ENCODE measurements at regions not wholly inside any gene's neighbourhood (a gene's known extent, or its start where the extent isn't known, plus 50 kb on each side); places are given as distances from the start of the nearest gene placed in this dataset.

GRCh38 chr6:88492824-88493223 is 326.7 kb upstream of the CNR1 start:
- no peak overlapping the region for H3K4me2 ChIP-seq (ENCODE audit: low read depth, low read length)
- no peaks in the 10 kb centered on the region for H3K4me1 ChIP-seq (ENCODE audit: low read length)
- no peaks in the 10 kb centered on the region for H3K79me2 ChIP-seq (ENCODE audit: low read length)
- H3K9ac ChIP-seq (ENCODE audit: low read length) = no peak overlapping the region
- H3K9me2 ChIP-seq (replicated peaks; ENCODE audit: insufficient read depth, low read length) = no peaks in the 10 kb centered on the region
- H2AFZ ChIP-seq (ENCODE audit: low read length) = no peak overlapping the region
- no peaks in the 10 kb centered on the region for H3K9me3 ChIP-seq (replicated peaks; ENCODE audit: insufficient read depth, low read length)
- peak; percentile 15 for DNase-seq
- H3K27ac ChIP-seq (ENCODE audit: low read length) = no peak overlapping the region
- H3K27me3 ChIP-seq (replicated peaks; ENCODE audit: insufficient read depth, low read length) = no peaks in the 10 kb centered on the region
- H3K4me3 ChIP-seq (ENCODE audit: low read length) = no peak overlapping the region
- H3K36me3 ChIP-seq (replicated peaks; ENCODE audit: insufficient read depth, low read length) = no peaks in the 10 kb centered on the region
- H3F3A ChIP-seq (ENCODE audit: insufficient read depth, low read length) = no peaks in the 10 kb centered on the region
- H4K20me1 ChIP-seq (ENCODE audit: insufficient read depth, low read length) = no peaks in the 10 kb centered on the region
- TF ChIP-seq CTCF (IDR thresholded peaks at IDR 0.05; ENCODE audit: low read length) (peak; percentile 43), EZH2phosphoT487 (IDR thresholded peaks at IDR 0.05; ENCODE audit: low read length) (no peak)

DNA sequence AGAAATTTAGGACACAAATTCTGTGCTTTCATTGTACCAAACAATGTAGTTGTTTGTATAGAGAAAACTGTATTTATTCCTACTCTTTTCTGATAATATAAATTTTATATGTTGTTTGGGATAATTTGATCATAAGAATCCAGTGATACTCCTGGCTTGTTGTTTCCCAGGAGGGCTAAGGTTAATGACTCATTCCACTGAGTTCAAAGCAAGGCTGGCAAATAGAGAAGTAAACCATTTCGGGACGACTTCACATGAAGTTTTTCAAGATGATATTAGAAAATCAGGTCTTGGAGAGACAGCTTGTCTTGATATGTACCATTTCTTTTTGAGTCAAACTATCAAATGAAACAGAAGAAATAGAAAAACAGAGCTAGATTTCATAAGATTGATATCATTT is 326.1 kb upstream of the CNR1 start:
- Histone ChIP-seq H3K9me2 (replicated peaks; ENCODE audit: insufficient read depth, low read length) (no peaks in the 10 kb centered on the region), H3K9ac (ENCODE audit: low read length) (no peak overlapping the region), H2AFZ (ENCODE audit: low read length) (no peak overlapping the region), H4K20me1 (ENCODE audit: insufficient read depth, low read length) (no peaks in the 10 kb centered on the region), H3K79me2 (ENCODE audit: low read length) (no peaks in the 10 kb centered on the region), H3K9me3 (replicated peaks; ENCODE audit: insufficient read depth, low read length) (no peaks in the 10 kb centered on the region), H3K36me3 (replicated peaks; ENCODE audit: insufficient read depth, low read length) (no peaks in the 10 kb centered on the region), H3K27me3 (replicated peaks; ENCODE audit: insufficient read depth, low read length) (no peaks in the 10 kb centered on the region), H3K4me3 (ENCODE audit: low read length) (no peak overlapping the region), H3K27ac (ENCODE audit: low read length) (no peak overlapping the region), H3K4me1 (ENCODE audit: low read length) (no peaks in the 10 kb centered on the region), H3K4me2 (ENCODE audit: low read depth, low read length) (no peak overlapping the region), H3F3A (ENCODE audit: insufficient read depth, low read length) (no peaks in the 10 kb centered on the region)
- no peak for DNase-seq
- TF ChIP-seq EZH2 (optimal IDR thresholded peaks at IDR 0.05; ENCODE audit: low read depth, low read length) (no peak), EZH2phosphoT487 (IDR thresholded peaks at IDR 0.05; ENCODE audit: low read length) (no peak), CTCF (IDR thresholded peaks at IDR 0.05; ENCODE audit: low read length) (no peak)

DNA sequence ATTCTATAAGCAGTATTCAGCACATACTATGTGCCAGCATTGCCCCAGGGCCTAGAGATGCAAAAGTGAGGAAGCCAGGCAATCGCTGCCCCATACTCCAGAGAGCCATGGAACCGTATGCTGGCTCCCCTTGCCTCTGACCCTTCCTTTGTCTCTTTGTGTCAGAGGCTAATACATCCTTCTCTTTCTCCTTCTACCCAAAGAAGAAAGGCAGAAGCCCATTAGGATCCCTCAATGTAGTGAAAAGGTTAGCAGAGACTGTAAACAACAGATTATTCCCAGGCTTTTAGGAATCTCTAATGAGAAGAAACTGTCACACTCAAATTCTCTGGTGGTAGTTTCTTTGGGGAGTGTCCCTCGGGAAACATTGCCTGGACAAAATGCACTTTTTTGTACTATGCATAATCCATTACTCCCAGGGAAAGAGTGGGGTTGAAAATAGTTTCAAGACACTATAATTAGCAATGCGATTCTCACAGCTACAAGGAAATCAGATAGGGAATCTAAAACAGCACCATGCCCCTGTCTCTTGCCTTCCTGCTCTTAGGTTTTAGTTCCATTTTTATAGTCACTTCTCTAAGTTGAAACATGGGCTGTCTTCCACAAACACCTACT is 325.2 kb upstream of the CNR1 start:
- TF ChIP-seq CTCF (IDR thresholded peaks at IDR 0.05; ENCODE audit: low read length) = no peak
- TF ChIP-seq EZH2phosphoT487 (IDR thresholded peaks at IDR 0.05; ENCODE audit: low read length) = no peak
- TF ChIP-seq EZH2 (optimal IDR thresholded peaks at IDR 0.05; ENCODE audit: low read depth, low read length) = no peak
- H2AFZ ChIP-seq (ENCODE audit: low read length) = no peak overlapping the region
- no peaks in the 10 kb centered on the region for H3K4me1 ChIP-seq (ENCODE audit: low read length)
- no peaks in the 10 kb centered on the region for H3K27me3 ChIP-seq (replicated peaks; ENCODE audit: insufficient read depth, low read length)
- no peaks in the 10 kb centered on the region for H4K20me1 ChIP-seq (ENCODE audit: insufficient read depth, low read length)
- no peaks in the 10 kb centered on the region for H3K9me3 ChIP-seq (replicated peaks; ENCODE audit: insufficient read depth, low read length)
- H3K36me3 ChIP-seq (replicated peaks; ENCODE audit: insufficient read depth, low read length) = no peaks in the 10 kb centered on the region
- no peak overlapping the region for H3K27ac ChIP-seq (ENCODE audit: low read length)
- no peaks in the 10 kb centered on the region for H3K9me2 ChIP-seq (replicated peaks; ENCODE audit: insufficient read depth, low read length)
- no peak overlapping the region for H3K4me3 ChIP-seq (ENCODE audit: low read length)
- H3K9ac ChIP-seq (ENCODE audit: low read length) = no peak overlapping the region
- H3F3A ChIP-seq (ENCODE audit: insufficient read depth, low read length) = no peaks in the 10 kb centered on the region
- H3K4me2 ChIP-seq (ENCODE audit: low read depth, low read length) = no peak overlapping the region
- DNase-seq = no peak
- no peaks in the 10 kb centered on the region for H3K79me2 ChIP-seq (ENCODE audit: low read length)

Measured in MM.1S (cell line).